Smooth muscle cell (in vitro differentiated cells): ENCODE measurements at regions not wholly inside any gene's neighbourhood (a gene's known extent, or its start where the extent isn't known, plus 50 kb on each side); places are given as distances from the start of the nearest gene placed in this dataset.

Source experiments
- DNase-seq: peaks from one replicate; lab custom pipeline; 2025; ENCODE audit not compliant: unreplicated experiment; lab: John Stamatoyannopoulos, UW
- H2AFZ ChIP-seq: fragments of 200-600 bp; sonication (generic); 2 replicates; pipeline ENCODE4 v1.6.0; 2016; ENCODE audit warnings: antibody characterized with exemption, low read depth, mild to moderate bottlenecking
- H3F3A ChIP-seq: fragments of 200-600 bp; sonication (generic); 2 replicates; pipeline ENCODE4 v1.6.0; 2017; ENCODE audit warnings: antibody characterized with exemption, low read depth
- H3K27ac ChIP-seq: fragments of 200-600 bp; sonication (generic); 2 replicates; pipeline ENCODE4 v1.5.1; 2016; ENCODE audit warnings: low read depth, mild to moderate bottlenecking
- H3K27me3 ChIP-seq: fragments of 200-600 bp; sonication (generic); 2 replicates; pipeline ENCODE4 v1.6.1; 2016; ENCODE audit warnings: low read depth, mild to moderate bottlenecking
- H3K36me3 ChIP-seq: fragments of 200-600 bp; sonication (generic); 2 replicates; pipeline ENCODE4 v1.5.1; 2016; ENCODE audit warnings: low read depth
- H3K4me1 ChIP-seq: fragments of 200-600 bp; sonication (generic); 2 replicates; pipeline ENCODE4 v1.5.1; 2016; ENCODE audit warnings: low read depth
- H3K4me2 ChIP-seq: fragments of 200-600 bp; sonication (generic); 2 replicates; pipeline ENCODE4 v1.6.0; 2016; ENCODE audit warnings: mild to moderate bottlenecking
- H3K4me3 ChIP-seq: fragments of 200-600 bp; sonication (generic); 2 replicates; pipeline ENCODE4 v1.5.1; 2016; ENCODE audit warnings: mild to moderate bottlenecking
- H3K79me2 ChIP-seq: fragments of 200-600 bp; sonication (generic); 2 replicates; pipeline ENCODE4 v1.6.0; 2016; ENCODE audit warnings: low read depth, mild to moderate bottlenecking
- H3K9ac ChIP-seq: fragments of 200-600 bp; sonication (generic); 2 replicates; pipeline ENCODE4 v1.6.0; 2016; ENCODE audit warnings: low read depth
- H3K9me3 ChIP-seq: fragments of 200-600 bp; sonication (generic); replicated peaks from 2 replicates; pipeline ENCODE4 v1.5.1; 2016; ENCODE audit warnings: low read depth
- H4K20me1 ChIP-seq: fragments of 200-600 bp; sonication (generic); 2 replicates; pipeline ENCODE4 v1.6.0; 2016; ENCODE audit warnings: low read depth
- WGBS: methylation state at CpG from one replicate; pipeline ENCODE4 v1.1.7; 2016; ENCODE audit warnings: low lambda C conversion rate; 5-methylcytosine and 5-hydroxymethylcytosine counted together
- TF ChIP-seq, protein P1 (sequence below): fragments of 200-600 bp; sonication (generic); IDR thresholded peaks from 2 replicates; pipeline ENCODE4 v1.5.1; 2017; ENCODE audit warnings: borderline replicate concordance, mild to moderate bottlenecking, antibody characterized with exemption; ENCODE audit not compliant: insufficient read depth, poor library complexity, severe bottlenecking

DNA sequence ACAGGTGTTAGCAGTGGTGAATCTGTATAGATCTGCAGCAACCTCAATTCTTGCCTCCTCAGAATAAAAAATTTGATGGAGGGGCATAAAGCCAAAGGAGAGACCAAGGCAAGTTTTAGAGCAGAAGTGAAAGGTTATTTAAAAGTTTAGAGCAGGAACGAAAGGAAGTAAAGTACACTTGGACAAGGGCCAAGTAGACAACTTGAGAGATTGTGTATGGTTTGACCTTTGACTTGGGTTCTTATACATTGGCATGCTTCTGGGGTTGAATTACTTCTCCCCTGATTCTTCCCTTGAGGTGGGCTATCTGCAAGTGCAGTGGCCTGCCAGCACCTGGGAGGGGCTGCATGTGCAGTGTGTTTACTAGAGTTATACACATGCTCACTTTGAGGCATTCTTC, 278.8 kb upstream of the NDST3 start:
- H3K36me3 ChIP-seq, result no peaks in the 10 kb centered on the region
- WGBS, result 96% methylated on average over 1 of the region's 1 CpG
- TF ChIP-seq, protein P1, sequence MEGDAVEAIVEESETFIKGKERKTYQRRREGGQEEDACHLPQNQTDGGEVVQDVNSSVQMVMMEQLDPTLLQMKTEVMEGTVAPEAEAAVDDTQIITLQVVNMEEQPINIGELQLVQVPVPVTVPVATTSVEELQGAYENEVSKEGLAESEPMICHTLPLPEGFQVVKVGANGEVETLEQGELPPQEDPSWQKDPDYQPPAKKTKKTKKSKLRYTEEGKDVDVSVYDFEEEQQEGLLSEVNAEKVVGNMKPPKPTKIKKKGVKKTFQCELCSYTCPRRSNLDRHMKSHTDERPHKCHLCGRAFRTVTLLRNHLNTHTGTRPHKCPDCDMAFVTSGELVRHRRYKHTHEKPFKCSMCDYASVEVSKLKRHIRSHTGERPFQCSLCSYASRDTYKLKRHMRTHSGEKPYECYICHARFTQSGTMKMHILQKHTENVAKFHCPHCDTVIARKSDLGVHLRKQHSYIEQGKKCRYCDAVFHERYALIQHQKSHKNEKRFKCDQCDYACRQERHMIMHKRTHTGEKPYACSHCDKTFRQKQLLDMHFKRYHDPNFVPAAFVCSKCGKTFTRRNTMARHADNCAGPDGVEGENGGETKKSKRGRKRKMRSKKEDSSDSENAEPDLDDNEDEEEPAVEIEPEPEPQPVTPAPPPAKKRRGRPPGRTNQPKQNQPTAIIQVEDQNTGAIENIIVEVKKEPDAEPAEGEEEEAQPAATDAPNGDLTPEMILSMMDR, result no peak

DNA sequence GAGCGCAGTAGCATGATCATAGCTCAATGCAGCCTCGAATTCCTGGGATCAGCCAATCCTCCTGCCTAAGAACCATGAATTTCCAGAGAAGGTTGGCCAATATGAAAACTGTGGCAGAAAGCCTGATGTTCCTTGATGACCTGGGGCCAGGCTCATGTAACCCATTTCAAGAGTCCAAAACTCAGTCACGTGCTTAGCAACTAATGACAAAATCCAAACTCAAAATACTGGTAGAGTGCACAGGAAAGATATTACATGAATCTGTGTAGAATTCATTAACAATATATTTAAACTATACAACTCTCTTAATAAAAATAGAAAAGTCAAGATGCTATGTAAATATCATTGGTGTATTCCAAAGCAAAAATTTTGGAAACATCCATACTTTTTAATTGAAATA, 265.7 kb upstream of the NDST3 start:
- Histone ChIP-seq H2AFZ (no peak overlapping the region), H3K79me2 (no peaks in the 10 kb centered on the region), H3K4me2 (no peak overlapping the region), H3K4me3 (no peak overlapping the region), H3K9me3 (no peaks in the 10 kb centered on the region), H3K27ac (no peak overlapping the region), H3K27me3 (no peaks in the 10 kb centered on the region), H3K4me1 (no peaks in the 10 kb centered on the region), H3F3A (no peaks in the 10 kb centered on the region), H4K20me1 (no peaks in the 10 kb centered on the region), H3K9ac (no peak overlapping the region), H3K36me3 (no peaks in the 10 kb centered on the region)
- 78% methylated on average over 3 of the region's 3 CpGs for WGBS
- DNase-seq, result no peak
- TF ChIP-seq, protein P1, result no peak

More for the DNA sequence above, 278.8 kb upstream of the NDST3 start:
- no peak overlapping the region for H3K27ac ChIP-seq
- H3K4me3 ChIP-seq, result no peak overlapping the region
- no peak overlapping the region for H3K9ac ChIP-seq
- H3K4me1 ChIP-seq, result no peaks in the 10 kb centered on the region
- no peak for DNase-seq
- no peak overlapping the region for H3K4me2 ChIP-seq
- no peak overlapping the region for H2AFZ ChIP-seq
- H3K79me2 ChIP-seq, result no peaks in the 10 kb centered on the region
- no peaks in the 10 kb centered on the region for H3K27me3 ChIP-seq
- H4K20me1 ChIP-seq, result no peaks in the 10 kb centered on the region
- H3K9me3 ChIP-seq, result no peaks in the 10 kb centered on the region
- no peaks in the 10 kb centered on the region for H3F3A ChIP-seq

DNA sequence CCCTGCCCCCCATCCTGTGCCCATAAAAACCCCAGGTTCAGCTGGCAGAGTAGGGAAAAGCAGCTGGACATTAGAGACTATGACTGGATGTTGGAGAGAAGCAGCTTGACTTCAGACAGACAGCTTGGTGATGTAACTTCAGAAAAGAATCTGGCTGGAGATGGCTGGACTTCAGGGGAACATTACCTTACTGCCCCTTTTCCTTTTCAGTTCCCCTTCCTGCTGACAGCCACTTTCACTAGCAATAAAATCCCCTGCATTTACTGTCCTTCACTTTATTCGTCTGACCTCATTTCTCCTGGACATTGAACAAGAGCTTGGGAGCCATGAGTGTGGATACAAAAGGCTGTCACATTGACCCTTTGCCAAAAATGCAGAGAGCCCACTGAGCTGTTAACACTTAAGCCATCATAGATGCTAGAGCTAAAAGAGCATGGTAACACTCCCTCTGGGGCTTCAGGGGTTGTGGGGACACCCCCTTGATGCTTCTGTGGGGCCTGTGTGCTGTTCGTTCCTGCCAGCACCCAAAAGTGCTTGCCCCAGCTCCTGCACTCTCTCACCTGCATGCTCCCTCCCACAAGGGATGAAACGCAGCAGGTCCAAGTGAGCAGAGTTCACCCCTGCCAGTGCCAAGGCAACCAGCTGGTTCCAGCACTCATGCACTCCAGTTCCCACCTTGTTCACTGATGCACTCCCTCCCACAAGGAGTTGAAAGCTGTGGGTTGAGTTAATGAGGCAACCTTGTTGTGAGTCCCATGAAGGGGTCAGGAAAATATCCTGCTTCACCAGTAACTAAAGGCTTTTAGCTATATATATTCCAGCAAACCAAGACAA, 263.8 kb upstream of the NDST3 start:
- Histone ChIP-seq H3K4me1 (no peaks in the 10 kb centered on the region), H3K9me3 (no peaks in the 10 kb centered on the region), H3K27me3 (no peaks in the 10 kb centered on the region), H3K27ac (no peak overlapping the region), H3K9ac (no peak overlapping the region), H3K79me2 (no peaks in the 10 kb centered on the region), H2AFZ (no peak overlapping the region), H3K4me3 (no peak overlapping the region), H3K36me3 (no peaks in the 10 kb centered on the region), H4K20me1 (no peaks in the 10 kb centered on the region), H3K4me2 (no peak overlapping the region), H3F3A (no peaks in the 10 kb centered on the region)
- DNase-seq, result no peak
- TF ChIP-seq, protein P1, result no peak
- WGBS, result 85% methylated on average over 3 of the region's 3 CpGs

DNA sequence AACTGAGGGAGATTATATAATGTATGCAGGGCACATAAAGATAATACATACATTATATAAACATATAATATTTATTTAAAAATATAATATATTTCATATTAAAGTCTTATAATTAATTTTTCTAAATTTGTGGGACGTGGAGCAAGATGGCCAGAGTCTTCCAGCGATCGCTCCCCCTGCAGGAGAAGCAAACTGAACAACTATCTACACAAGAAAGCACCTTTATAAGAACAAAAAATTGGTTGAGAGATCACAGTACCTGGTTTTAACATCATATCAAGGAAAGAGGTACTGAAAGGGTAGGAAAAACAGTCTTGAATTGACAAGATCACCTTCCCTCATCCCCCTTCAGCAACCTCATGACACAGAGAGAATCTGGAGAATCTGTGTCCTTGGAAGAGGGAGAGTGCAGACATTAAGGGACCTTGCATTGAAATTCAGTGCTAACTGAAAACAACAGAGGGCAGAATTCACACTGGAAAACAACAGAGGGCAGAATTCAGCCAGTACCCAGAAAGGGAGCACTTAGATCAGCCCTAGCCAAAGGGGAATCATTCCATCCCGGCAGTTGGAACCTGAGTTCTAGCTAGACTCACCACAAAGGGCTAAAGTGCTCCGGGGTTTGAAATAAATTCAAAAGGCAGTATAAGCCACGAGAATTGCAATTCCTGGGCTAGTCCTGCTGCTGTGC, 262.5 kb upstream of the NDST3 start:
- Histone ChIP-seq H3K27ac (no peak overlapping the region), H3K4me1 (no peaks in the 10 kb centered on the region), H3K9ac (no peak overlapping the region), H3K4me3 (no peak overlapping the region), H2AFZ (no peak overlapping the region), H3K27me3 (no peaks in the 10 kb centered on the region), H3K9me3 (no peaks in the 10 kb centered on the region), H3K79me2 (no peaks in the 10 kb centered on the region), H3K4me2 (no peak overlapping the region), H3K36me3 (no peaks in the 10 kb centered on the region), H3F3A (no peaks in the 10 kb centered on the region), H4K20me1 (no peaks in the 10 kb centered on the region)
- no peak for DNase-seq
- TF ChIP-seq, protein P1, result no peak
- 79% methylated on average over 6 of the region's 6 CpGs for WGBS
